Stimulated activated CD8-positive, alpha-beta memory T cell treated with anti-CD3 and anti-CD28 coated beads, Interleukin-15, amount 100 ng/mL, for 24 hours (primary cell): ENCODE measurements at regions not wholly inside any gene's neighbourhood (a gene's known extent, or its start where the extent isn't known, plus 50 kb on each side); places are given as distances from the start of the nearest gene placed in this dataset.

Experiments used
- DNase-seq: peaks from one replicate; pipeline ENCODE4 v3.0.0-alpha.2; 2020; ENCODE audit warnings: low read depth

DNA sequence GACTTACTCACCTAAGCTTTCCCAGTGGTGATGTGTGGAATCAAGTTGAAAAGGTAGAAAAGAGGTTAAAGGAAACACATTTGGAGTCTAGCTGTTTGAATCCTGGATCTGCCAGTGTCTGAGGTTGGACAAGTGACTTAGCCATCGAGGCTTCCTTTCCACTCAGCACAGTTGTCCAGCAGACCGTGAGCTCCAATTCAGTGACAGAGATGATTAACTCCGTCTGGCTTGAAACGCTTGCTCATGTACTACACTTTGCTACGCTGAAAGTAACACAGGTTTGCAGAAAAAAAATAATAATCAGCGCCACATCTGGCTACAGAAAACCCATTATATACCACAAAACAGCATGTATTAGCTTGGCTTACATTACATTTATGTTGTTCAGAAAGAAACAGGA, 364.9 kb upstream of the MCTP2 start:
- DNase-seq = no peak

DNA sequence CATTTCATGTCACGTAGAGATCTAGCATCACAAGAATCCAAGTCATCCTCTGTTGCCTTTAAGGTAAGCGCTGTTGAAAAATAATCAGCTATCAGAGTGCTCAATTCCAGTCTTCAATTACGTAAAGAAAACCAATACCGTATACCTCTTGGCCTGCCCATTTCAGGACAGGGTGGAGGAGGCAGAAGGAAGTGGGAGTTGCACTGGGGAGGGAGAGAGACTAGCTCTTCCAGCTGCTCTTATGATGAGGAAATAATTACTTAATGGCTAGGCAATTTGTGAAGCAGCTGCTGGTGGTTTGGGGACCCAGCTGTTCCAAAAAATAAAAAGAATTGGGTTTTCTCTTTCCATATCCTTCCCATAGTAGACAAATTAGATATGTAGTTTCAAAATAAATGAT, 365.8 kb upstream of the MCTP2 start:
- no peak for DNase-seq

DNA sequence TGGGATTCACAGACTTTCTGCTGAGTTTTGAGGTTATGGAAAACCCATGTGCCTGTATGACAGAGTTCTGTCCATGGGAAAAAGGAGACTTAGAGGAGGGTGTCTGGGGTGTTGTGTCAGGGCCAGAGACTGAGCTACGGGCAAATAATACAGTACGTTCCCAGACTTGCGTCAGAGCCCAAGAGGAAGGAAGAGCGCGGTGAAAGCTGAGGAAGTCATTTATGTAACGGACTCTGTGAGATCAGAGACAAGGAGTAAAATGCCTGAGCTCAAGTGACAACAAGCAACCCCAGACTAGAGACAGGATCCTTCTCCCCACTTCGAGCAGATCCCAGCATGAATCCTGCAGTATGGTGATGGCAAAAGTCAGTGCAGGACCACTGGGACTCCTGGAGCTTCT, 368.6 kb upstream of the MCTP2 start:
- DNase-seq = no peak

DNA sequence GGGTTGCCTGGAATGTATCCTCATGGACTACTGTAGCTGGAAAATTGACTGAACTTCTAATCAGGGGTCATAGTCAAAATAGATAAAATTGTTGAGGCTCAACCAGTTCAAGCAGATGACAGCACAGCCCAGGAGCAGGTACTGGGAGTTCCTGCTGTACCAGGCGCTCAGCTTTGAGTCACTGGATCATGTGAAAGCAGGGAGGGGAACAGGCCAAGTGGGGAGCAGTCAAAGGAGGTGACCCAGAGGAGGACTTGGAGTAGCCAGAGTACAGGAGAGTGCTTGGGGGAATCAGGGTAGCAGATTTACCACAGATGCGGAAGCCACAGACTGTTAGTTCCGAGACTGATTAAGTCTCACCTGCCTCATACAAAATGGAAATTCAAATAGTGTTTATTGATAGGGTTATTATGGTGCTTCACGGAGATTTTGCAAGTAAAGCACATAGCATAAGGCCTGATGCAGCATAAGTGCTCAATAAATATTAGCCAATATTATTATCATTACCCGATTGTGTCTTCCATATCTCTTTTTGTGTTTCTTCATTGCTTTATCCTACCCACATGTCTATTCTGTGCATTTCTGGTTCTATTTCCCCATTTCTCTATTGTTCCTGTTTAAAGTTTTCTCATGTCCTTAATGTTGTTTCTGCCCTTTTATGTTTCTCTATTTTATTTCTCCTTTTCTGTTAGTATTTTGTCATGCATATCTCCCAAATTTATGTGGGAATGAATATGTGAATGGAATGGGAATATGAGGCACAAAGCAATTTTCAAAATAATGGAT, 369.2 kb upstream of the MCTP2 start:
- no peak for DNase-seq

DNA sequence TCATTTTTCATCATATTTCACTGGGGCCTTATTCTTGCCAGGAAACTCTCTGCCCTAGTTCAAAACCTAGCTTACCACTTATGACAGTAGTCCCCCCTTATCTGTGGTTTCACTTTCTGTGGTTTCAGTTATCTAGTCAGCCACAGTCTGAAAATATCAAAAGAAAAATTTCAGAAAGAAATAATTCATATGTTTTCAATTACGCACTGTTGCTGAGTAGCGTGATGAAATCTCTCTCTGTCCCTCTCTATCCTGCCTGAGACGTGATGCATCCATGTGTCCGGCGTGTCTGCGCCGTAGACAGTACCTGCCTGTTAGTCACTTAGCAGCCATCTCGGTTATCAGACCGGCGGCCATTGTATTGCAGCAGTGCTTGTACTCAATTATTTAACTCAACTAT, 369.9 kb upstream of the MCTP2 start:
- no peak for DNase-seq

DNA sequence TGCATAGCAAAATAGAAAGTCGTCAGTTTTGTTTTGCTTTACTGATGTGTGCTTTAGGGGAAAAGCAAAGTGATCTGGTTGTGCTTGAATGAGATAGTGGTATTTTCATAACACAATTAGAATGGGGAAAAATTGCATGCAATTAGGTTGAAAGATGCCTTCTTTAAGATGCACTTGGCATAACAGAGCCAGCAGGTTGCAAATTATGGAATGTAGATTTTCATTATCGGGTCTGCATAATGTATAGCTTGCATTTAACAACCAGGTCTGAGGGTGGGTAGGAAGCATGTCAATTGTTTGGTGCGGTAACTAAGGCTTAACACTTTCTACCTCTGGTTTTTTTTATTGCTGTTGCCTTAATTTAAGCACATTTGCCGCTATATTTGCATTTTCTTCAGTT, 370.7 kb upstream of the MCTP2 start:
- no peak for DNase-seq

DNA sequence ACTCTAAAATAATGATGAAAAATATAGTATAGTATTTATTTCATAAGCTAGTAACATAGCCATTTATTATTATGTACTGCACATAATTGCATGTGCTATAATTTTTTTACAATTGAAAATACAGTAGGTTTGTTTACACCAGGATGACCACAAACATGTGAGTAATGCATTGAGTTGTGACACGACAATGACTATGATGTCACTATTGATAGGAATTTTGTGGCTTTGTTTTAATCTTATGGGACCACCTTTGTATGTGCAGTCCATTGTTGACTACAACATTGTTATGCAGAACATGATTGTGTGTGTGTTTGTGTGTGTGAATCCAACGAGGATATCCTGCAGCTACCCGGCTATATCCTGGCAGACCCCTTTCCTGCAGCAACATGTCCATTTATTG, 372.2 kb upstream of the MCTP2 start:
- no peak for DNase-seq

DNA sequence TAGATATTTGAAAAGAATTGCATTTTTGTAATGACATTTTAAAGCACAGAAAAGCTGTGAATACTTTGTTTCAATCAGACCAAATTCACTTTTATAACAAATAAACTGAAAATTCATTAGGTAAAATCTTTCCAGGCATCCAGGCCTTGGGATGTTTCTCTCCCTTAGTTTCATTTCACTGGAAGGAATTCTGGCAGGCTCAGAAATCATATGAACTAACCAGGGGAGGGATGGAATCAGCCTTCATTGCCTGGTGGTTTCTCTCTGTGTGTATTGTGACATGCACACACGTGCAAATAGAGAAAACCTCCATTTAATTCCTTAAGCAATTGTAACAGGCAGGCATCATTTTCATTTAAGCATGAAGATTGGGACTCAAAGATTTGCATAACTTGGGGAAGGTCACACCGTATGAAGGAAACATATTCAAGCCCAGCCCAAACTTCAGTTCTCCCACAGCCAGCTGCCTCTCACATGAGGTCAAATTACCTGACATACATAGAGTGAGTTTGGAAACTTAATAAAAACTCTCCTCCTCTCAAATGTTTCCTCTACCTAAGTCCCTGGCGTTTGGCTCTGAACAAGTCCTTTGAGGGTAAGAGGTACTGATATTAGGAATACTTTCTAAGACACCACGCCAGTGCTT, 376.1 kb upstream of the MCTP2 start:
- no peak for DNase-seq

DNA sequence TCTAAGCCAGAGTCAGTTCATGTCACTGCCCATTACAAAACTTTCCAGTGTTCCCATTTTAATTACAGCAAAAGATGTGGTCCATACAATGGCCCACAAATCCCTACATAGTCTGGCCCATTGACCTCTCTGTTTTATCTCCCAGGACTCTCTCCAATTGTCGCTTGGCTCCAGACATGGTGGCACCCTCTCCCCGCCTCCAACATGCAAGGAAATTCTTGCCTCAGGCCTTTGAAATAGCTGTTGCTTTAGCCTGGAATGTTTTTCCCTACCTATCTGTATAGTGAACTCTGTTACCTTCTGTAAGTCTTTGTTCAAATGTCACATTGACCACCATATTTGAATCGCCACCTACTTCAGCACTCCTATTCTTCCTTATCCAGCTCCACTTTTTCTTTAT, 377.3 kb upstream of the MCTP2 start:
- no peak for DNase-seq

DNA sequence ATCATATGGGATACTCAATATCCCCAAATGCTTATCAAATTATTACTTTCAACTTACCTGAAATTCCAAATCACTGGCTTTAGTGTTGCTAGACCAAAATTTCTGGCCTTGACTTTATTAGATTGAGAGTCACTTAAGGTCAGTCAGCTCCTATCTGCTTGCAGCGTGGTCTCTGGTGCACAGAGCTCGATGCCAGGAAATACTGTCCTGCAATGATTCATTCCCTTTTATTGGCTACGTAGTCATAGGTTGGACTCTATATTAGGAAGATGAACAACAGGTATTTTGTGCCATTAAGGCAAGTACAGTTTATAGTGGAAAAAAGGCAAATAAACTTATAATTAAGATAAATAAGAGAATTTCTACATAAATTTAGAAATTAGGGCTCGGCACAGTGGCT, 378.6 kb upstream of the MCTP2 start:
- no peak for DNase-seq

DNA sequence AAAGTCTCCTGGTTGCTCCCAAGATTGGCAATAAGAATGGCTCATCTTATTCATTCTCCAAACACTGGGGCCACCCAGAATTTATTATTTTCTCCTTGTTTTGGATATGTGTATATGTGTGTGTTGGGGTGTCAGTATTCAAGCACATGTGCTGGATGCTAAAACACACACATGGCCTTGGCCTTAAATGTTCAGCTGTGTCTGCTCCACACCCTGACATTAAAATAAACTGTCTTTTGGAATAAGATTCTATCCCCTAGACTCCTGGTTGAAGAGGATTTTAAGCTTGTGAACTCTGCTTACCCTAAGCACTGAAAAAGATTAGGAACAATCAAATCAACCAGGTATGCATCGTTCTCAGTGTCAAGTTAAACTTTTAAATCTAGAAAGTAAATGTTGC, 382.9 kb upstream of the MCTP2 start:
- DNase-seq = no peak

DNA sequence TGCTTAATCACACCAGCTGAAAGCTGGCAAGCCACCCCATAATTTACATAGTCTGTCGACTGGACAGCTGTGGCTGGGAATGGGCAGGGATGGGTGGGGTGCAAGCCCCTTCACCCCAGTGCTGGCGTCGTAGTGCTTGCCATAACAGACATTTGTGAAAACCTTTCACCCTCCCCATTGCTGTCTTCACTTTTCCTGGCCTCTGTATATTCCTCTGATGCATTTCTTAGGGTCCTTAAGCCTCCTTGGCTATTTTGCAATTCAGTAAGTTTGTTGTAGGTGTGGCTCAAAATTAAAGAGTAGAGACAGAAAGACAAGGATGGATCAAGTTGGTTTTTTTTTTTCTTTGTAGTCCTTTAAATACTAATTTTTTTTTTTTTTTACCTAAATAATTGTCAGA, 383.3 kb upstream of the MCTP2 start:
- DNase-seq = no peak

DNA sequence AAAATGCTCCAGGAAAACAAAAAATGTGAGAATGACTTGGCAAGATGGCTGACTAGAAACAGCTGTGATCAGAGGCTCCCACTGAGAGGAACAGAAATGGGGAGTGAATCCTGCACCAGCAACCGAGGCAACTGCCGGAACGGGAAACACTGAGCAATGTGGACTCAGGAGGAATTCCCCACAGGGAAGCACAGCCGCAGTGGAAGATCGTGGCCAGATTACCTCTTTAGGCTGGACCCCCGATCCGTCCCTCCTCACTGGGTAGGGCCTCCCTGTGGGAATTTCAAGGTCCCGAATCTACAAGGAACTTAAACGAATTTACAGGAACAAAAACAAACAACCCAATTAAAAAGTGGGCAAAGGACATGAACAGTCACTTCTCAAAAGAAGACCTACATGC, 385.2 kb upstream of the MCTP2 start:
- no peak for DNase-seq

DNA sequence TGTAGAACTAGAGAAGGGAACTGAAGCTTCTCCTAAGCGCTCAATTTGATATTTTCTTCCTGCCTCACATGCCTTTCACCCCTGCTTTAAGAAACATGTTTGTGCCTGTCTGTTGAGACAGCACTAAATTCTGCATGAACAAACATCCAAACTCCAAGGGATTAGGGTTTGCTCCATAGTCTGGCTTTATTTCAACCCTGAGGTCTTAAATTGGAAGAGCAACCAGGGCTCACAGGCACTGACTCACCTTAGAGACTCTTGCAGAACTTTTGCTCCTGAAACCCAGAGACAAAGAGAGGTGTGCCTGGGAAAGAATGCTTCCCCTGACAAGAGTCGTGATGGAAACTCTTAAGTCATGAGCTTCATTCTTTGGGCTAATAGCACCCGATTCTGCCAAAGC, 393.9 kb upstream of the MCTP2 start:
- no peak for DNase-seq

DNA sequence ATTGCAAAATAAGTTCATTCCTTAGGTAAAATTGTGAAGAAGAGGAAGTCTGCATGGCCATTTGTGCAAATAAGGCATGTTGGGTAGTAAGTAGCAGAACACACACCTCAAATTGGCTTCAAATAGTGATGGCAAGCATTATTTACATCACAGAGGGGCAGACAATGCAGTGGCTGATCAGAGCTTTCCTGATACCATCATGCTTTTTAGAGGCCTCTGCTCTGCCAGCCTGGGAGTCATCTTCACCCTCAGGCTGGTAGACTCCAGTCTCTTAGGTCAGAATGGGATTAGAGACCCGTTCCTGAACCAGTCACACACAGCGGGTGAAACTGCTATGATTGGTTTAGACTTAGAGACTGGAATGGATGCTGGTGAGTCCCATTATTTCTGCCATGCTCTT, 396.0 kb upstream of the MCTP2 start:
- no peak for DNase-seq

DNA sequence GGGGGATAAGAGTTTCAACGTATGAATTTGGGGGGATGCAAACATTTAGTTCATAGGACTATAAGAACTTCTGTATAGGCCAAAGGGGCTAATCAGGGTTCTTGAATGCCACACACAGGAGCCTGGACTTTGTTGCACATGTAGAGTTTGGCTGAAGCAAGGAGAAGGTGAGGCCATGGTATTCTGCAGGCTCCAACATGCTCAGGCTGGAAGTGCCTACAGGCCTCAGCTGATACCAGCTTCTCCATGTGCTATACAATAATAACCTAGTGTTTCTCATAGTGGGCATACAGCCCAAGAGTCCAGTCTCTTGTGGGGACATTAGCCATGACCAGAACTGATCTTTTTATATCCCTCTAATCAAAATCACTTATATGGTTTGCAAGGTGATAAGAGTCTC, 399.7 kb upstream of the MCTP2 start:
- DNase-seq = no peak

DNA sequence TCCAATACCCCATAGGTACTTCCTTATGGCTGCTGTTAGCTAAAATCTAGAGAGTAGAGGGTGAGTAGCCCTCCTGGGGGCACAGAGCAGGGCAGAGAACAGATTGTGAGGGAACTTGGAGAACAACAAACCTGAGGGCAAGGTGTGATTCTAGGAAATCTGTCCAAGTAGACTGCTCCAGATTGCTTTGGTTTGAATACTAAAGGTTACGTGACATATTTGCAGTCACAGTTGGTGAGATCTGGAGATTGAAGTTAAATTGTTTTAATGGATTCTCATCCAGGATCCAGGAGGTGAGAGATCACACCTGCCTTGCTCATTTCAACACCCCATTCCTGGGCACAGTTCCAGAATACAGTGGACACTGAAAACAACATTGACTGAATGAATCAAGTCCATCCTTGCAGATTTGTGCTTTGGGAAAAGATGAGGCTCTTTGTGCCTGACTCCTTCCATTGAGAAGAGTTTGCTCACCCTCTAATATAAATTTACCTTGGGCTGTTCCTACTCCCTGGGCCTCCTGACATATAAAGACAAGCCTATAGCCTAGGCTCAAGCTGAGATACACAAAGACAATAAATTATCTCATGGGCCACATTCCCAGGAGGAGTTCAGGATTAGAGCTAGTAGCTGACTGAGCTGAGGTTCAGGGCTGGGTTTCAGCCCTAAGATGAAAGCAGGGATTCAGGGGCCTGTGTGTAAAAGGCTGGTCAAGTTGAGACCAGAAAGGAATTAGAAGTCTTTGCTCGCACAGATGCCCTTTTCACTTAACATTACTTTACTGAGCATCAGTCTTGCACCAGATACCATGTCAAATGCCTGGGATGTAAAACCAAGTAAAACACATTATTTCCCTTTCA, 400.9 kb upstream of the MCTP2 start:
- no peak for DNase-seq

DNA sequence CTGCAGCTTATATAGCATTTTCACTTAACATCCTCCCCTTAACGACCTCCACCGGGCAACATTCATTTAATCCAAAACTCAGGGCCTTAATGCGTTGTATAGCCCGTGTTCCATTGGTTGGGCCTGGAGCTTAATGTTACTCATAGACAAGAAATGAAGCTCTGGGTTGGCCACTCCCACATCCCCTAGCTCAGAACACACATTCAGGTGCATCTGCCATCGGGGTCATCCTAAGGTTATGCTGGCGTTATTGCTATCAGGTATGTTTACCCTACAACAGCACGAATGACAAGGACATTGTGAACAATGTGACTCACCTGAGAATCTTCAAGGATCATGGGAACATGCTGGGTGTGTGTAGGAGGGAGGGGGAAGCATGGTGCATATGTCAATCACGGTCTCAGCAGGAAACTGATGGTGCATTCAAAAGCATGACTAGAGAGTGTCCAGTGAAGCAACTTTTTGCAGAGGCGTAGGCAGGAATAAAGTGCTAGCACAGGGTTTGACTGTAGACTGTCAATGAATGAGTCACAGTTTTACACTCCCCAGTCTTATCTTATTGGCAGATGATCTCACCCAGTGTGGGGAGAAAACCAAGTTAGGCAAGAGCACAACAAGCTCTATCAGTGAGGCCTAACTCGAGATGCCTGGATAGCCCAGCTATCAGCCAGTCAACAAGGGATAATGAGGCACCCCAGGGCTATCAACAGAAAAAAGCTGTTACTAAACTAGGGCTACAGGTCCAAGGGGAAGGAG, 402.1 kb upstream of the MCTP2 start:
- no peak for DNase-seq

DNA sequence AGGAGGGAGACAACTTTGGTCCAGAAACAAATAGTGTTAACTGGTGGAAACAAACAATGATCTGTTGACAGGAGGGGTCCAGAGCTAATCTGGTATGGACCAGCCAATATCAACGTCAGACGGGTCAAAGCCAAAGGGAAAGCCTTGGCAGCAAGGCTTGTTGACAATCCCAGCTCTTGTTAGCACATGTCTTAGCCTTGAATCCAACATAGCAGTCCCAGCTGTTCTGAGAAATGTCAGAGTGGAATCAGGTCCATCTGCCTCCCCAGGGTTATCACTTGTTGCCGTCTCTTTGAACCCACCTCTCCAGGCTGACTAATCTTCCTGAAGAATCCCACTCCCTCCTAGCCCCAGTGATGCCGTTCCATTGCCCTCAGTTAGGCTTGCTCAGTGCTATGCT, 404.6 kb upstream of the MCTP2 start:
- no peak for DNase-seq

DNA sequence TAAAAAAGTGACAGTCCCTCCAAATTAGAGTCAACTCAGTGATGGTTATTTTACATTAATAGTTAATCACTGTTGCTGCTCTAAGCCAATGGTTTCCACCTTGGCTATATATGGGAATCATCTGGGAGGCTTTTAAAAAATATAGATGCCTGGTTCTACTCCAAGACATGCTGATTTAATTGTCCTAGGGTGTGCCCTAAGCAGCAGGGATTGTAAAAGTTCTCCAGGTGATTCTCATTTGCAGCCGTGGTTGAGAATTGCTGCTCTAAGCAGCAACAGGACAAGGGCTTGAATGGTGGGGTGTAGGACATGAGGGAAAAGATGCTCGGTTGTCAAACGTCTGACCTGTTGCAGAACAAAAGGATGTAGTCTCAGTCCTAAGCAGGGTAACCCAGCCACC, 405.1 kb upstream of the MCTP2 start:
- DNase-seq = no peak

DNA sequence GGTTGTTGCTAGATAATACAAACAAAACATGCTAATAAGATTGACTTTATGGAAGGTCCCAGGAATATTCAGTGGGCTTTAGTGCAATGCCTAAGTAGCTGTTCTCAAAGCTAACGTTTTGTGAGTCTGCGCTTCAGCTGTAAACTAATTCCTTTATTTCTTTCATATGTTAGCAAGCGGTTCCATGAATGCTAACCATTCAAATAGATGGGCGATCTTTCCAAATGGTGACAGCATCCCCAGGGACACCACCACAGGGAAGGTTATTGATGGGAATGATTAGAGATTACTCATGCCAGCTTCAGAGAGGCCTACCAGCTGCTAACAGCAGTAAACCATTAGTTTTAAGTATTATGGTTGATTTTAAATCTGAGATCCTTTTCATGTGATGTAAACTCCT, 405.7 kb upstream of the MCTP2 start:
- DNase-seq = no peak
